Cardiac muscle cell (in vitro differentiated cells and primary cell): ENCODE measurements at regions not wholly inside any gene's neighbourhood (a gene's known extent, or its start where the extent isn't known, plus 50 kb on each side); places are given as distances from the start of the nearest gene placed in this dataset.

ENCODE experiments used
- DNase-seq, 2 donors: peaks; one replicate each; pipeline versions ENCODE4 v3.0.0 to v3.0.0-alpha.2; 2010 to 2017; ENCODE audit warnings: low read depth in 1 of 2, low spot score in 1 of 2
- H3K27ac ChIP-seq: fragments of 200-600 bp; sonication (generic); 2 replicates; pipeline ENCODE4 v1.5.1; 2016
- H3K27me3 ChIP-seq: fragments of 200-600 bp; sonication (generic); 2 replicates; pipeline ENCODE4 v1.6.0; 2016; ENCODE audit warnings: control low read depth
- H3K36me3 ChIP-seq: fragments of 200-600 bp; sonication (generic); 2 replicates; pipeline ENCODE4 v1.5.1; 2016; ENCODE audit warnings: control low read depth
- H3K4me1 ChIP-seq: fragments of 200-600 bp; sonication (generic); 2 replicates; pipeline ENCODE4 v1.8.1; 2017; ENCODE audit warnings: low read depth, mild to moderate bottlenecking, mixed run types
- H3K4me3 ChIP-seq: fragments of 200-600 bp; sonication (generic); 2 replicates; pipeline ENCODE4 v1.5.1; 2016; ENCODE audit warnings: mild to moderate bottlenecking
- H3K9me3 ChIP-seq: fragments of 200-600 bp; sonication (generic); 2 replicates; pipeline ENCODE4 v1.5.1; 2017; ENCODE audit warnings: low read depth, mild to moderate bottlenecking, control low read depth
- CTCF ChIP-seq: IDR thresholded peaks from 2 replicates; pipeline ENCODE4 v1.5.1; 2012; ENCODE audit warnings: low read depth, mild to moderate bottlenecking, low read length

- no peaks in the 10 kb centered on the region for H3K4me1 ChIP-seq
- no peak for DNase-seq
- H3K4me3 ChIP-seq = no peak overlapping the region
- no peak overlapping the region for H3K27ac ChIP-seq
- H3K36me3 ChIP-seq = no peaks in the 10 kb centered on the region
- H3K27me3 ChIP-seq = no peaks in the 10 kb centered on the region
- no peak for TF ChIP-seq CTCF
- H3K9me3 ChIP-seq = no peaks in the 10 kb centered on the region
Observed at GRCh38 chr14:101150039-101150610, 246.6 kb upstream of the RTL1 start.

- Histone ChIP-seq H3K27ac (no peak overlapping the region), H3K27me3 (no peaks in the 10 kb centered on the region), H3K4me1 (no peaks in the 10 kb centered on the region), H3K4me3 (no peak overlapping the region), H3K9me3 (no peaks in the 10 kb centered on the region), H3K36me3 (no peaks in the 10 kb centered on the region)
- DNase-seq = no peak
- no peak for TF ChIP-seq CTCF
Observed at GRCh38 chr14:101151226-101151926, 247.9 kb upstream of the RTL1 start.

GRCh38 chr14:101151927-101152305 is 248.4 kb upstream of the RTL1 start:
- Histone ChIP-seq H3K9me3 (no peaks in the 10 kb centered on the region), H3K4me3 (no peak overlapping the region), H3K36me3 (no peaks in the 10 kb centered on the region), H3K27ac (no peak overlapping the region), H3K27me3 (no peaks in the 10 kb centered on the region), H3K4me1 (no peaks in the 10 kb centered on the region)
- no peak for DNase-seq
- no peak for TF ChIP-seq CTCF

- DNase-seq = no peak
- no peaks in the 10 kb centered on the region for H3K27me3 ChIP-seq
- TF ChIP-seq CTCF = no peak
- H3K36me3 ChIP-seq = no peaks in the 10 kb centered on the region
- H3K27ac ChIP-seq = no peak overlapping the region
- H3K9me3 ChIP-seq = no peaks in the 10 kb centered on the region
- H3K4me3 ChIP-seq = no peak overlapping the region
- H3K4me1 ChIP-seq = no peaks in the 10 kb centered on the region
Observed at GRCh38 chr14:101152855-101153254, 249.3 kb upstream of the RTL1 start.

GRCh38 chr14:101153691-101154090 is 250.2 kb upstream of the RTL1 start:
- H3K4me1 ChIP-seq = no peaks in the 10 kb centered on the region
- no peak for DNase-seq
- H3K4me3 ChIP-seq = no peak overlapping the region
- no peaks in the 10 kb centered on the region for H3K9me3 ChIP-seq
- TF ChIP-seq CTCF = no peak
- H3K27me3 ChIP-seq = no peaks in the 10 kb centered on the region
- no peak overlapping the region for H3K27ac ChIP-seq
- no peaks in the 10 kb centered on the region for H3K36me3 ChIP-seq
